Effector CD8-positive, alpha-beta T cell (primary cell): ENCODE measurements at regions not wholly inside any gene's neighbourhood (a gene's known extent, or its start where the extent isn't known, plus 50 kb on each side); places are given as distances from the start of the nearest gene placed in this dataset.
"Not testable (repeated sequence)": the region's sequence is repeated elsewhere in the genome, so short reads cannot be mapped to it uniquely, and the experiment has no call there.

ENCODE experiments used
- DNase-seq: peaks from one replicate; lab custom pipeline; 2025; lab: John Stamatoyannopoulos, UW

GRCh38 chr4:180993244-180993836, 1249.9 kb upstream of the TENM3 start:
- DNase-seq = no peak

GRCh38 chr4:180994722-180995121, 1248.5 kb upstream of the TENM3 start:
- no peak for DNase-seq

GRCh38 chr4:180999217-180999616, 1244.0 kb upstream of the TENM3 start:
- DNase-seq = no peak

GRCh38 chr4:181004056-181004455, 1239.1 kb upstream of the TENM3 start:
- DNase-seq = no peak

- no peak for DNase-seq
These were observed 1236.5 kb upstream of the TENM3 start for GRCh38 chr4:181006499-181007260.

- no peak for DNase-seq
These were observed 1235.5 kb upstream of the TENM3 start for GRCh38 chr4:181007751-181008150.

- no peak for DNase-seq
These were observed 1235.0 kb upstream of the TENM3 start for GRCh38 chr4:181008164-181008563.

- DNase-seq = no peak
These were observed 1230.0 kb upstream of the TENM3 start for GRCh38 chr4:181013162-181013561.

GRCh38 chr4:181017038-181017437, 1226.2 kb upstream of the TENM3 start:
- no peak for DNase-seq

- no peak for DNase-seq
These were observed 1224.7 kb upstream of the TENM3 start for GRCh38 chr4:181018472-181018871.

GRCh38 chr4:181018913-181019312, 1224.3 kb upstream of the TENM3 start:
- DNase-seq = no peak

GRCh38 chr4:181020456-181020855, 1222.7 kb upstream of the TENM3 start:
- no peak for DNase-seq

GRCh38 chr4:181021213-181021612, 1222.0 kb upstream of the TENM3 start:
- no peak for DNase-seq

- DNase-seq = not testable (repeated sequence)
These were observed 1212.9 kb upstream of the TENM3 start for GRCh38 chr4:181030135-181030921.

GRCh38 chr4:181030961-181031360, 1212.2 kb upstream of the TENM3 start:
- no peak for DNase-seq

GRCh38 chr4:181043486-181043885, 1199.7 kb upstream of the TENM3 start:
- DNase-seq = no peak

GRCh38 chr4:181046809-181047208, 1196.4 kb upstream of the TENM3 start:
- no peak for DNase-seq

- DNase-seq = no peak
These were observed 1191.3 kb upstream of the TENM3 start for GRCh38 chr4:181051931-181052330.

- DNase-seq = no peak
These were observed 1181.4 kb upstream of the TENM3 start for GRCh38 chr4:181061787-181062186.

- no peak for DNase-seq
These were observed 1180.0 kb upstream of the TENM3 start for GRCh38 chr4:181063212-181063611.

- no peak for DNase-seq
These were observed 1165.9 kb upstream of the TENM3 start for GRCh38 chr4:181077341-181077740.

GRCh38 chr4:181078196-181078595, 1165.0 kb upstream of the TENM3 start:
- DNase-seq = no peak
